ENCODE measurements at regions not wholly inside any gene's neighbourhood (a gene's known extent, or its start where the extent isn't known, plus 50 kb on each side); places are given as distances from the start of the nearest gene placed in this dataset.

DNA sequence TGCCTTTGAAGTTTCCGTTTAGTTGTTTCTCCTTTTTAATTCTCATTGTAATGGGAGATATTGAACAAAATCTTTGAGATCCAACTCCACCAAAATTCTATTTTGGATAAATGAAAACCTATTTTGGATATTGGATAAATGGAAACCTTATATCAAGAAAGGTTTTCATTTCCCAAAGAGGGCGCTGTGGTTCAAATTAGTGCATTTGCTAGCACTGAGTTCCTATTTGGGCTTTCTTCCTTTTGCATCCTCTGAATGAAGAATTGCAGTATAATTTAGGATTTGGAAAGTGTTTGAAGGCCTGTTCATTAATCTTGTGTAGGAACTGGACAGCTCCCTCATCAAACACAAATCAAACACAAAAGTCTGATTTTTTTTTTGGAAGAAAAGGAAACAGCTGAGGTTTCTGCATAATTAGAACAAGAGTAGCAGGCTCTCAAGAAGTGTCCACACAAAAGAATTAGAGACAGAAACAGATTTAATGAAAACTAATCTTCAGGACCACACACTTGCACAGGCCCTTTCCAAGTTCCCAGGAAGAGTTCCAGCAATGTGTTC lies 80.8 kb upstream of the KLF14 start:
- H3K4me3 Mint-ChIP-seq (ENCODE audit: unreplicated experiment) = no peak overlapping the region
- intact Hi-C loops (cut with micrococcal nuclease; ENCODE audit: unreplicated experiment) = no loop called here
- ChIA-PET POLR2A (no interaction called here), CTCF (no interaction called here)
- no peaks in the 10 kb centered on the region for H3K4me1 Mint-ChIP-seq (ENCODE audit: low read depth, unreplicated experiment)
- no peaks in the 10 kb centered on the region for H3K27me3 ChIP-seq (replicated peaks; ENCODE audit: control insufficient read depth, insufficient read depth, low read length)
- H3K9me3 Mint-ChIP-seq (ENCODE audit: unreplicated experiment) = no peaks in the 10 kb centered on the region
- no peaks in the 10 kb centered on the region for H3K36me3 ChIP-seq (ENCODE audit: control insufficient read depth, insufficient read depth, low read length)
- BruUV-seq (replicated peaks) = no TSS peak
- H3K27ac Mint-ChIP-seq (ENCODE audit: unreplicated experiment) = no peak overlapping the region
- H3K27me3 Mint-ChIP-seq (ENCODE audit: insufficient read depth, unreplicated experiment) = no peaks in the 10 kb centered on the region
- no peaks in the 10 kb centered on the region for H3K36me3 Mint-ChIP-seq (ENCODE audit: insufficient read depth, unreplicated experiment)
- no peak for DNase-seq
- no peak overlapping the region for H3K4me3 ChIP-seq (ENCODE audit: low read depth, low read length)
- TF ChIP-seq, protein P1, sequence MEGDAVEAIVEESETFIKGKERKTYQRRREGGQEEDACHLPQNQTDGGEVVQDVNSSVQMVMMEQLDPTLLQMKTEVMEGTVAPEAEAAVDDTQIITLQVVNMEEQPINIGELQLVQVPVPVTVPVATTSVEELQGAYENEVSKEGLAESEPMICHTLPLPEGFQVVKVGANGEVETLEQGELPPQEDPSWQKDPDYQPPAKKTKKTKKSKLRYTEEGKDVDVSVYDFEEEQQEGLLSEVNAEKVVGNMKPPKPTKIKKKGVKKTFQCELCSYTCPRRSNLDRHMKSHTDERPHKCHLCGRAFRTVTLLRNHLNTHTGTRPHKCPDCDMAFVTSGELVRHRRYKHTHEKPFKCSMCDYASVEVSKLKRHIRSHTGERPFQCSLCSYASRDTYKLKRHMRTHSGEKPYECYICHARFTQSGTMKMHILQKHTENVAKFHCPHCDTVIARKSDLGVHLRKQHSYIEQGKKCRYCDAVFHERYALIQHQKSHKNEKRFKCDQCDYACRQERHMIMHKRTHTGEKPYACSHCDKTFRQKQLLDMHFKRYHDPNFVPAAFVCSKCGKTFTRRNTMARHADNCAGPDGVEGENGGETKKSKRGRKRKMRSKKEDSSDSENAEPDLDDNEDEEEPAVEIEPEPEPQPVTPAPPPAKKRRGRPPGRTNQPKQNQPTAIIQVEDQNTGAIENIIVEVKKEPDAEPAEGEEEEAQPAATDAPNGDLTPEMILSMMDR (IDR thresholded peaks at IDR 0.05; ENCODE audit: insufficient read depth in 1 of 2, low read depth in 1 of 2, low read length in 1 of 2, severe bottlenecking in 1 of 2, unreplicated experiment in 1 of 2) = peak; percentile 12 to 32
- H3K4me1 ChIP-seq = no peaks in the 10 kb centered on the region
- no peaks in the 10 kb centered on the region for H3K9me3 ChIP-seq

DNA sequence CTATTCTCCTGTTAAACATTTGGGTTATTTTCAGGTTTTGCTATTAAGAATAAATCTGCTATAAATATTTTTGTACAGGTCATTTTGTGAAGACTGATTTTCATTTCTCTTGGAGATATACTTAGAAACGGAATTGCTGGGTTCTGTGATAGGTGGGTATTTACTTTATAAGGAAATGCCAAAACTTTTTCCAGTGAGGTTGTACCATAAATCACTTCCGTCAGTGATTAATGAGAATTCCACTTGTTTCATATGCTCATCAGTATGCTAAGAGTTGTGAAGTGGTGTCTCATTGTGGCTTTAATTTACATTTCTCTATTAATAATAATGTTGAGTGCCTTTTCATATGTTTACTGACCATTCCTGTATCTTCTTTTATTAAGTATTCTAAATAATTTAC lies 84.0 kb upstream of the KLF14 start:
- BruUV-seq (replicated peaks) = no TSS peak
- no peaks in the 10 kb centered on the region for H3K4me1 ChIP-seq
- no peak overlapping the region for H3K4me3 ChIP-seq (ENCODE audit: low read depth, low read length)
- intact Hi-C loops (cut with micrococcal nuclease; ENCODE audit: unreplicated experiment) = no loop called here
- TF ChIP-seq, protein P1 (IDR thresholded peaks at IDR 0.05; ENCODE audit: insufficient read depth in 1 of 2, low read depth in 1 of 2, low read length in 1 of 2, severe bottlenecking in 1 of 2, unreplicated experiment in 1 of 2) = no peak
- H3K4me1 Mint-ChIP-seq (ENCODE audit: low read depth, unreplicated experiment) = no peaks in the 10 kb centered on the region
- H3K9me3 Mint-ChIP-seq (ENCODE audit: unreplicated experiment) = no peaks in the 10 kb centered on the region
- peaks cover 4% of the 10 kb centered on the region for H3K27me3 Mint-ChIP-seq (ENCODE audit: insufficient read depth, unreplicated experiment)
- H3K27me3 ChIP-seq (replicated peaks; ENCODE audit: control insufficient read depth, insufficient read depth, low read length) = no peaks in the 10 kb centered on the region
- H3K9me3 ChIP-seq = no peaks in the 10 kb centered on the region
- no peak overlapping the region for H3K27ac Mint-ChIP-seq (ENCODE audit: unreplicated experiment)
- DNase-seq = no peak
- no peaks in the 10 kb centered on the region for H3K36me3 ChIP-seq (ENCODE audit: control insufficient read depth, insufficient read depth, low read length)
- ChIA-PET POLR2A (no interaction called here), CTCF (no interaction called here)
- no peaks in the 10 kb centered on the region for H3K36me3 Mint-ChIP-seq (ENCODE audit: insufficient read depth, unreplicated experiment)
- H3K4me3 Mint-ChIP-seq (ENCODE audit: unreplicated experiment) = no peak overlapping the region

DNA sequence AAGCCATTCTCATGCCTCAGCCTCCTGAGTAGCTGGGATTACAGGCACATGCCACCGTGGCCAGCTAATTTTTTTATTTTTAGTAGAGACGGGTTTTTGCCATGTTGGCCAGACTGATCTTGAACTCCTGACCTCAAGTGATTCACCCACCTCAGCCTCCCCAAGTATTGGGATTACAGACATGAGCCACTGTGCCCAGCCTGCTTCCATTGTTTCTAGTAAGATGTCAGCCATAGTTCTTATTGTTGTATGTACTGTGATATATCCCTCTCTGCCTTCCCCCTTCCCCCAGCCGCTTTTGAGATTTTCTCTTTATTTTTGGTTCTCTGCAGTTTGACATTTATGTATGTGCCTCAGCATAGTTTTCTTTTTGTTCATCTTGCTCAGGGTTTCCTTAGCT lies 87.9 kb upstream of the KLF14 start:
- Mint-ChIP-seq H3K36me3 (ENCODE audit: insufficient read depth, unreplicated experiment) (no peaks in the 10 kb centered on the region), H3K4me1 (ENCODE audit: low read depth, unreplicated experiment) (no peaks in the 10 kb centered on the region), H3K27ac (ENCODE audit: unreplicated experiment) (no peak overlapping the region), H3K27me3 (ENCODE audit: insufficient read depth, unreplicated experiment) (peaks cover 4% of the 10 kb centered on the region), H3K4me3 (ENCODE audit: unreplicated experiment) (no peak overlapping the region), H3K9me3 (ENCODE audit: unreplicated experiment) (peaks cover 11% of the 10 kb centered on the region)
- H3K27me3 ChIP-seq (replicated peaks; ENCODE audit: control insufficient read depth, insufficient read depth, low read length) = no peaks in the 10 kb centered on the region
- no peaks in the 10 kb centered on the region for H3K4me1 ChIP-seq
- no peaks in the 10 kb centered on the region for H3K36me3 ChIP-seq (ENCODE audit: control insufficient read depth, insufficient read depth, low read length)
- ChIA-PET POLR2A (no interaction called here), CTCF (interaction anchor here (0.7 kb wide), 1 partner anchor 1603 kb away, joined by 3 read pairs; no protein-coding TSS in a partner anchor)
- intact Hi-C loops (cut with micrococcal nuclease; ENCODE audit: unreplicated experiment) = no loop called here
- peaks cover 14% of the 10 kb centered on the region for H3K9me3 ChIP-seq
- H3K4me3 ChIP-seq (ENCODE audit: low read depth, low read length) = no peak overlapping the region
- no TSS peak for BruUV-seq (replicated peaks)
- no peak for DNase-seq
- TF ChIP-seq, protein P1 (IDR thresholded peaks at IDR 0.05; ENCODE audit: insufficient read depth in 1 of 2, low read depth in 1 of 2, low read length in 1 of 2, severe bottlenecking in 1 of 2, unreplicated experiment in 1 of 2) = no peak
